A549 (cell line): ENCODE measurements at regions not wholly inside any gene's neighbourhood (a gene's known extent, or its start where the extent isn't known, plus 50 kb on each side); places are given as distances from the start of the nearest gene placed in this dataset.

Experiments
- ATAC-seq, 2 experiments: fragments of 200-7000 bp in 1 of 2; fragments of >200 bp in 1 of 2; cut with Nextera tagmentation in 1 of 2; cut with Tn5 transposase in 1 of 2; 3 replicates each; pipeline versions ENCODE4 v1.8.0 to v1.9.1; 2018 to 2020; ENCODE audit warnings: mild to moderate bottlenecking in 1 of 2, moderate library complexity in 1 of 2
- CTCF ChIA-PET: fragments of 300-600 bp; sonication (Branson Sonifier 250); formaldehyde crosslinking; extraction: SDS; loops from one replicate; lab custom pipeline; 2021; ENCODE audit warnings: antibody characterized with exemption, inconsistent platforms; lab: Yijun Ruan, JAX
- POLR2A ChIA-PET: fragments of 350-600 bp; formaldehyde crosslinking; extraction: SDS; loops from one replicate; lab custom pipeline; 2021; ENCODE audit warnings: antibody characterized with exemption, inconsistent platforms; lab: Yijun Ruan, JAX
- DNase-seq, 2 experiments: peaks; one replicate each; pipeline versions ENCODE4 v3.0.0 to v3.0.0-alpha.2; 2011 to 2016; ENCODE audit warnings: low read depth in 1 of 2, low spot score in 1 of 2
- FAIRE-seq: peaks from 2 replicates; lab custom pipeline; 2011; peaks lifted over from hg19 to GRCh38; lab: Jason Lieb, UNC
- H3K27ac ChIP-seq, 2 experiments: fragments of >200 bp; sonication (Bioruptor Twin); formaldehyde crosslinking; 3 replicates each; pipeline ENCODE4 v1.5.1; 2016 to 2017
- H3K4me1 ChIP-seq: fragments of >200 bp; sonication (Bioruptor Twin); formaldehyde crosslinking; 3 replicates; pipeline ENCODE4 v1.6.1; 2016
- H3K4me2 ChIP-seq: fragments of >200 bp; sonication (Bioruptor Twin); formaldehyde crosslinking; 3 replicates; pipeline ENCODE4 v1.6.1; 2016
- H3K4me3 ChIP-seq: fragments of >200 bp; sonication (Bioruptor Twin); formaldehyde crosslinking; 3 replicates; pipeline ENCODE4 v1.5.1; 2016
- H3K9me3 ChIP-seq: fragments of >200 bp; sonication (Bioruptor Twin); formaldehyde crosslinking; 3 replicates; pipeline ENCODE4 v1.6.1; 2016
- CBX2 ChIP-seq: fragments of 200-600 bp; sonication (generic); IDR thresholded peaks from 2 replicates; pipeline ENCODE4 v1.6.1; 2016; ENCODE audit warnings: low read depth, mild to moderate bottlenecking, borderline replicate concordance
- CHD2 ChIP-seq: fragments of 150-350 bp; IDR thresholded peaks from 2 replicates; pipeline ENCODE4 v1.6.1; 2014; ENCODE audit warnings: low read length; ENCODE audit not compliant: partially characterized antibody
- EHMT2 ChIP-seq: fragments of 200-600 bp; sonication (generic); IDR thresholded peaks from 2 replicates; pipeline ENCODE4 v1.6.1; 2016; ENCODE audit warnings: antibody characterized with exemption, low read depth, mild to moderate bottlenecking, moderate library complexity
- ESRRA ChIP-seq: fragments of 150-350 bp; IDR thresholded peaks from 2 replicates; pipeline ENCODE4 v1.6.1; 2014; ENCODE audit warnings: mild to moderate bottlenecking, low read length, borderline replicate concordance
- FOSL2 ChIP-seq, 2 experiments: fragments of 450-650 bp in 1 of 2; fragments of >200 bp in 1 of 2; sonication (Bioruptor Twin) in 1 of 2; formaldehyde crosslinking; IDR thresholded peaks; 2 replicates each; pipeline versions ENCODE4 v1.5.0 to v1.6.1; 2016 to 2020; ENCODE audit warnings: mild to moderate bottlenecking in 1 of 2, moderate library complexity in 1 of 2
- GATA3 ChIP-seq: IDR thresholded peaks from 2 replicates; pipeline ENCODE4 v1.6.1; 2012; ENCODE audit warnings: borderline replicate concordance
- HDAC2 ChIP-seq: fragments of 200-600 bp; sonication (generic); IDR thresholded peaks from 2 replicates; pipeline ENCODE4 v1.6.1; 2016
- HOXB5 ChIP-seq: fragments of 250-450 bp; sonication (Bioruptor Pico); IDR thresholded peaks from 2 replicates; pipeline ENCODE4 v1.5.0; 2020; ENCODE audit warnings: mild to moderate bottlenecking, moderate library complexity
- KDM1A ChIP-seq: fragments of 200-600 bp; sonication (generic); IDR thresholded peaks from 2 replicates; pipeline ENCODE4 v1.6.1; 2016; ENCODE audit warnings: low read depth, mild to moderate bottlenecking
- MAFK ChIP-seq: fragments of 450-650 bp; IDR thresholded peaks from 2 replicates; pipeline ENCODE4 v1.6.1; 2014; ENCODE audit not compliant: partially characterized antibody
- MYC ChIP-seq: IDR thresholded peaks from 2 replicates; pipeline ENCODE4 v1.6.1; 2012; ENCODE audit warnings: mild to moderate bottlenecking, inconsistent platforms, low read length, improper control_type of control experiment, borderline replicate concordance
- NR3C1 ChIP-seq: fragments of >200 bp; sonication (Bioruptor Twin); formaldehyde crosslinking; IDR thresholded peaks from 3 replicates; pipeline ENCODE4 v1.6.1; 2017
- RAD21 ChIP-seq, 2 experiments: fragments of >200 bp in 1 of 2; sonication (Bioruptor Twin) in 1 of 2; formaldehyde crosslinking in 1 of 2; IDR thresholded peaks in 1 of 2; conservative IDR thresholded peaks in 1 of 2; 2 replicates in 1 of 2; 3 replicates in 1 of 2; pipeline ENCODE4 v1.6.1; 2012 to 2018; ENCODE audit warnings: inconsistent platforms in 1 of 2
- RARB ChIP-seq: fragments of 250-450 bp; sonication (Bioruptor Pico); IDR thresholded peaks from 2 replicates; pipeline ENCODE4 v1.8.0; 2021; ENCODE audit warnings: mild to moderate bottlenecking, moderate library complexity
- REST ChIP-seq: fragments of 200-600 bp; sonication (generic); IDR thresholded peaks from 2 replicates; pipeline ENCODE4 v1.6.1; 2016; ENCODE audit warnings: antibody characterized with exemption, mild to moderate bottlenecking, moderate library complexity
- RFX5 ChIP-seq: fragments of 450-650 bp; IDR thresholded peaks from 2 replicates; pipeline ENCODE4 v1.7.1; 2014; ENCODE audit warnings: antibody characterized with exemption, mild to moderate bottlenecking, moderate library complexity
- SREBF2 ChIP-seq: fragments of 450-650 bp; IDR thresholded peaks from 2 replicates; pipeline ENCODE4 v1.6.1; 2014; ENCODE audit warnings: mild to moderate bottlenecking, moderate library complexity
- TFCP2L1 ChIP-seq: fragments of 250-450 bp; sonication (Bioruptor Pico); IDR thresholded peaks from 2 replicates; pipeline ENCODE4 v1.5.0; 2021; ENCODE audit warnings: mild to moderate bottlenecking
- USF2 ChIP-seq: fragments of 450-650 bp; IDR thresholded peaks from 2 replicates; pipeline ENCODE4 v1.6.1; 2014; ENCODE audit warnings: antibody characterized with exemption
- WGBS: methylation state at CpG from one replicate; pipeline ENCODE4 v1.1.6; 2017; ENCODE audit errors: missing lambda C conversion rate; 5-methylcytosine and 5-hydroxymethylcytosine counted together

DNA sequence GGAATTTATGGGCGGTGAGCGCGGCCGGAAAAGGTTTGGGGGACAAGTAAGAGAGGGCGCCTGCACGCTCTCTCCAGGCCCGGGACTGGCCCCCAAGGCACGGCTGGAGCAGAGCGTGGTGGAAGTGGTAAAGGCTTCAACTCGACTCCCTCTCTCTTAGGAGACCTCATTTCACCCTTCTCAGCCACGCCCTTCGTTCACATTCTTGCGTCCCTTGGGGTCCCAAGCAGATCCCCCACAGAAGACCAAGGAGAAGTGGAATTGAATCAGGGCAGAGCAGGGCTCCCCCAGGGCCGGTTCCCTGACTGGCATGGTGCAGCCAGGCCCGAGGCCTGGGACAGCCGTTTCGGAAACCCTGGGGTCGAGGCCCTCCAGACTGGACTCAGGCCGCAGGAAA lies 75.4 kb upstream of the POLG start:
- Histone ChIP-seq H3K27ac (no peak overlapping the region), H3K4me3 (no peak overlapping the region), H3K4me2 (no peak overlapping the region), H3K9me3 (no peaks in the 10 kb centered on the region), H3K4me1 (peaks cover 3% of the 10 kb centered on the region; the same call in 1 of the 3 replicates)
- 84% methylated on average over 19 of the region's 19 CpGs for WGBS
- no peak for FAIRE-seq
- no peak for ATAC-seq
- TF ChIP-seq FOSL2 (IDR thresholded peaks at IDR 0.05) (no peak), FOSL2 (CRISPR knock-in tag; IDR thresholded peaks at IDR 0.05) (no peak), REST (no peak), MYC (no peak), SREBF2 (no peak), HDAC2 (no peak), EHMT2 (no peak), HOXB5 (CRISPR knock-in tag) (no peak), RFX5 (no peak), RARB (CRISPR knock-in tag) (no peak), CHD2 (no peak), MAFK (no peak), ESRRA (no peak), NR3C1 (no peak)
- ChIA-PET CTCF (interaction anchor here (1.3 to 1.9 kb wide), 2 partner anchors 20 to 45 kb away, joined by 4 to 9 read pairs; no protein-coding TSS in a partner anchor), POLR2A (no interaction called here)
- no peak for DNase-seq

GRCh38 chr15:89409184-89410038 lies 74.8 kb upstream of the POLG start:
- no peak overlapping the region for H3K4me2 ChIP-seq
- ChIA-PET POLR2A (no interaction called here), CTCF (interaction anchor here (1.3 to 3.0 kb wide), 3 partner anchors 21 to 45 kb away, joined by 4 to 10 read pairs (median 9); no protein-coding TSS in a partner anchor)
- no peak for FAIRE-seq
- DNase-seq, result no peak
- H3K4me3 ChIP-seq, result no peak overlapping the region
- no peak for ATAC-seq
- no peaks in the 10 kb centered on the region for H3K9me3 ChIP-seq
- no peak for TF ChIP-seq GATA3
- 92% methylated on average over 56 of the region's 56 CpGs for WGBS
- no peak overlapping the region for H3K27ac ChIP-seq
- peaks cover 3% of the 10 kb centered on the region; the same call in 1 of the 3 replicates for H3K4me1 ChIP-seq

GRCh38 chr15:89408372-89409183 lies 74.0 kb upstream of the POLG start:
- WGBS, result 88% methylated on average over 33 of the region's 33 CpGs
- no peak for ATAC-seq
- Histone ChIP-seq H3K4me2 (no peak overlapping the region), H3K27ac (no peak overlapping the region), H3K4me1 (peaks cover 3% of the 10 kb centered on the region; the same call in 1 of the 3 replicates), H3K9me3 (no peaks in the 10 kb centered on the region), H3K4me3 (no peak overlapping the region)
- DNase-seq, result no peak
- TF ChIP-seq KDM1A, result no peak
- no peak for TF ChIP-seq CBX2
- TF ChIP-seq REST, result no peak
- TF ChIP-seq TFCP2L1, result no peak
- TF ChIP-seq RAD21 (conservative IDR thresholded peaks at IDR 0.05 in 1 of 2, IDR thresholded peaks at IDR 0.05 in 1 of 2), result no peak
- no peak for TF ChIP-seq USF2
- TF ChIP-seq RFX5, result no peak
- TF ChIP-seq FOSL2 (IDR thresholded peaks at IDR 0.05), result no peak
- no peak for TF ChIP-seq FOSL2 (CRISPR knock-in tag; IDR thresholded peaks at IDR 0.05)
- no peak for FAIRE-seq
- CTCF ChIA-PET, result interaction anchor here (1.1 to 3.0 kb wide), 4 partner anchors 22 to 87 kb away, joined by 3 to 10 read pairs (median 6); no protein-coding TSS in a partner anchor
- POLR2A ChIA-PET, result no interaction called here
